Cardiac fibroblast (primary cell): ENCODE measurements at regions not wholly inside any gene's neighbourhood (a gene's known extent, or its start where the extent isn't known, plus 50 kb on each side); places are given as distances from the start of the nearest gene placed in this dataset.

Source experiments
- DNase-seq, 2 donors: peaks; one replicate each; pipeline versions ENCODE4 v3.0.0 to v3.0.0-alpha.2; 2010; ENCODE audit warnings: low read depth in 2 of 2
- H3K4me3 ChIP-seq, 2 donors: replicated peaks in 1 of 2; 1 replicate in 1 of 2; 2 replicates in 1 of 2; pipeline ENCODE4 v1.5.1; 2011; ENCODE audit warnings: low read depth in 2 of 2, low read length in 2 of 2, mild to moderate bottlenecking in 2 of 2, moderate library complexity in 1 of 2
- CTCF ChIP-seq: IDR thresholded peaks from one replicate; pipeline ENCODE4 v1.5.1; 2011; ENCODE audit warnings: low read depth, mild to moderate bottlenecking, low read length, inconsistent platforms

DNA sequence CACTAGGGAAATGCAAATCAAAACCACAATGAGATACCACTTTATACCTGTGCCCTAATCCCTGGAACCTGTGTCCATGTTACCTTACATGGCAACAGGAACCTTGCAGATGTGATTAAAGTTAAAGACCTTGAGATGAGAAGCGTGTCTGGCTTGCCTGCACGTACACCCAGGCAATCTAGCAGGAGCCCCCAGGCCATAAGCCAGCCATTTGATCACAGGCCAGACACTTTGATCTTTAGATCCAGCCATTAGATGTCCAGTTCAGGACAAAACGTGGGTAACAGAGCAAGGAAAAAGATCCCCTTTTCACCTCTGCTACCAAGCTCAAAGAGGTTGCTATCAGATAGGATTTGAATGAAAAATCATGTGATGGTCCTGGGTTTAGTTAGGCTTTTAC lies 378.8 kb downstream of the BUD13 start:
- no peak overlapping the region for H3K4me3 ChIP-seq
- TF ChIP-seq CTCF: no peak
- DNase-seq: no peak

- H3K4me3 ChIP-seq: no peak overlapping the region
- TF ChIP-seq CTCF: no peak
- DNase-seq: no peak
Measured at GRCh38 chr11:116390963-116391362, 381.8 kb downstream of the BUD13 start.

DNA sequence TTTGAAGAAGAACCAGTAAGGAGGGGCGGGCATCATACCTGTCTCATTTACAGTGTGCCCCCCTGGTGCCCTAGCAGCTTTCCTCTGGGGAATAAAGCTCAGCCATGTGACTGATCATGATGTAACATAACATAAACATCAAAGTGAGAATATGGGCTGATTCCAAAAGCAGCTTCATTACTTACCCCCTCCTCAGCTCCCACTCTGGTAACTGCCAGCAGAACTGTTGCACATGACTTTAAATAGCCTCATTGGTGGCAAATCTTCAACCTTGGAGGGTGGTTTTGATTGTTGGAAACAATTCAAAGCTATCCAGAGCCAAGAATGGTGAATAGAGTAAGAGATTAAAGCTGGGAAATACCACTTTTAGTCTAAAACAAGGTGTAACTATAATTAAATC lies 384.6 kb downstream of the BUD13 start:
- no peak overlapping the region for H3K4me3 ChIP-seq
- DNase-seq: no peak
- no peak for TF ChIP-seq CTCF

- no peak overlapping the region for H3K4me3 ChIP-seq
- no peak for DNase-seq
- TF ChIP-seq CTCF: no peak
Measured at GRCh38 chr11:116387641-116388040, 385.1 kb downstream of the BUD13 start.

GRCh38 chr11:116386118-116386699 lies 386.6 kb downstream of the BUD13 start:
- TF ChIP-seq CTCF: no peak
- H3K4me3 ChIP-seq: no peak overlapping the region

DNA sequence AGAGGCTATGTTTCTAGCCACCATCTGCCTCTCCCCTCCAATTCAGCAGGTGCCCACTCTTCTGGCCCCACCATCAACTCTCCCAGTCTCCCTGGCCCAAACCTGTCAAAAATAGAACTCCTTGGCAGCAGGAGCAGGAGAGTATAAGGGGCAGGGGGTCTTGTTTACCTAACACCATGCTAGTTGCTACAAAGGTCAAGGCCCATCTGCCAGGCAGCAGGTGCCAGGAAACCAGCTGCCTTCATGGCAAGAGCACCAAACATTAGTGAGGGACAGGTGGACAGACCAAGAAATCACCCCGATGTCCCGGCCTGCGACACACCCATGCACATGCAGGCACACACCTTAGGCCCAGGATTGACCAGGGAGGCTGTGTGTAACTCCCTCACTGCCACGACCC lies 387.9 kb downstream of the BUD13 start:
- H3K4me3 ChIP-seq: no peak overlapping the region
- no peak for DNase-seq
- no peak for TF ChIP-seq CTCF

More at GRCh38 chr11:116386118-116386699, 386.6 kb downstream of the BUD13 start:
- no peak for DNase-seq

- TF ChIP-seq CTCF: no peak
Measured at GRCh38 chr11:116384407-116384806, 388.4 kb downstream of the BUD13 start.

More at GRCh38 chr11:116384407-116384806, 388.4 kb downstream of the BUD13 start:
- no peak for DNase-seq
- H3K4me3 ChIP-seq: no peak overlapping the region
